ENCODE measurements at regions not wholly inside any gene's neighbourhood (a gene's known extent, or its start where the extent isn't known, plus 50 kb on each side); places are given as distances from the start of the nearest gene placed in this dataset.

GRCh38 chr6:129936329-129937165 lies 75.4 kb upstream of the TMEM244 start:
- DNase-seq (ENCODE audit: low read depth), result peak; percentile 20
- peak; percentile 49 for TF ChIP-seq CTCF (IDR thresholded peaks at IDR 0.05; ENCODE audit: control insufficient read depth, insufficient read depth, low read depth, low read length, missing control alignments)
- H3K4me3 ChIP-seq (ENCODE audit: control insufficient read depth, low read depth, low read length), result no peak overlapping the region

- no peak overlapping the region for H3K4me3 ChIP-seq (ENCODE audit: control insufficient read depth, low read depth, low read length)
- TF ChIP-seq CTCF (IDR thresholded peaks at IDR 0.05; ENCODE audit: control insufficient read depth, insufficient read depth, low read depth, low read length, missing control alignments), result no peak
- no peak for DNase-seq (ENCODE audit: low read depth)
These were observed 71.2 kb upstream of the TMEM244 start for GRCh38 chr6:129932321-129932720.

- no peak for TF ChIP-seq CTCF (IDR thresholded peaks at IDR 0.05; ENCODE audit: control insufficient read depth, insufficient read depth, low read depth, low read length, missing control alignments)
- peak; percentile 81 for DNase-seq (ENCODE audit: low read depth)
These were observed 68.3 kb upstream of the TMEM244 start for GRCh38 chr6:129929433-129929832.

GRCh38 chr6:129923530-129924250 lies 62.6 kb upstream of the TMEM244 start:
- peak; percentile 55 for DNase-seq (ENCODE audit: low read depth)
- no peak for TF ChIP-seq CTCF (IDR thresholded peaks at IDR 0.05; ENCODE audit: control insufficient read depth, insufficient read depth, low read depth, low read length, missing control alignments)

More at GRCh38 chr6:129929433-129929832, 68.3 kb upstream of the TMEM244 start:
- H3K4me3 ChIP-seq (ENCODE audit: control insufficient read depth, low read depth, low read length), result no peak overlapping the region

GRCh38 chr6:129921169-129921817 lies 60.2 kb upstream of the TMEM244 start:
- no peak for TF ChIP-seq CTCF (IDR thresholded peaks at IDR 0.05; ENCODE audit: control insufficient read depth, insufficient read depth, low read depth, low read length, missing control alignments)
- DNase-seq (ENCODE audit: low read depth), result no peak
- no peak overlapping the region for H3K4me3 ChIP-seq (ENCODE audit: control insufficient read depth, low read depth, low read length)

More at GRCh38 chr6:129923530-129924250, 62.6 kb upstream of the TMEM244 start:
- no peak overlapping the region for H3K4me3 ChIP-seq (ENCODE audit: control insufficient read depth, low read depth, low read length)

- DNase-seq (ENCODE audit: low read depth), result no peak
- H3K4me3 ChIP-seq (ENCODE audit: control insufficient read depth, low read depth, low read length), result no peak overlapping the region
- no peak for TF ChIP-seq CTCF (IDR thresholded peaks at IDR 0.05; ENCODE audit: control insufficient read depth, insufficient read depth, low read depth, low read length, missing control alignments)
These were observed 59.1 kb upstream of the TMEM244 start for GRCh38 chr6:129920103-129920798.
